ENCODE measurements at regions not wholly inside any gene's neighbourhood (a gene's known extent, or its start where the extent isn't known, plus 50 kb on each side); places are given as distances from the start of the nearest gene placed in this dataset.
A peak's percentile ranks its signal among the peaks of the same experiment; 100 is the strongest.

GRCh38 chr11:97854357-97854756, 1166.4 kb upstream of the CNTN5 start:
- H2AFZ ChIP-seq (ENCODE audit: low read depth, low read length): peak overlapping the region; percentile 21; the same call in 1 of the 2 replicates
- FAIRE-seq (no peak), ATAC-seq (no peak), DNase-seq (ENCODE audit: extremely low read depth in 1 of 4, low spot score in 3 of 4) (no peak)
- no peaks in the 10 kb centered on the region for H3K9me1 ChIP-seq (ENCODE audit: control insufficient read depth, insufficient read depth, low read length)
- in situ Hi-C loops (cut with MboI) (no loop called here), intact Hi-C loops (cut with micrococcal nuclease) (no loop called here)
- POLR2A ChIA-PET: no interaction called here
- CTCF ChIA-PET (ENCODE audit: low intra/inter-chr PET ratio): no interaction called here
- H3K36me3 ChIP-seq (ENCODE audit: control insufficient read depth, insufficient read depth, low read length): no peaks in the 10 kb centered on the region
- H3K4me2 ChIP-seq (ENCODE audit: insufficient read depth, low read length): no peak overlapping the region
- H3K79me2 ChIP-seq (ENCODE audit: control insufficient read depth, insufficient read depth, low read length): no peaks in the 10 kb centered on the region
- 32% methylated on average over 3 of the region's 3 CpGs for WGBS (ENCODE audit: insufficient coverage, low coverage, missing lambda C conversion rate)
- no TSS peak for BruUV-seq (replicated peaks)
- H3K4me1 ChIP-seq (replicated peaks in 1 of 2; ENCODE audit: control insufficient read depth in 2 of 2, insufficient read depth in 2 of 2, low read length in 2 of 2): no peaks in the 10 kb centered on the region; a peak in 1 of 5 replicates
- H3K27me3 ChIP-seq (ENCODE audit: control insufficient read depth in 2 of 2, insufficient read depth in 2 of 2, low read length in 2 of 2): no peaks in the 10 kb centered on the region
- H3K9me3 ChIP-seq (replicated peaks; ENCODE audit: control insufficient read depth, insufficient read depth, low read depth, low read length): no peaks in the 10 kb centered on the region
- no peak overlapping the region for H3K9ac ChIP-seq (ENCODE audit: insufficient read depth in 1 of 2, low read depth in 2 of 2, low read length in 2 of 2)
- no peaks in the 10 kb centered on the region for H4K20me1 ChIP-seq (replicated peaks; ENCODE audit: control insufficient read depth, insufficient read depth, low read length)
- H3K27ac ChIP-seq (ENCODE audit: extremely low read depth, low read depth, low read length): no peak overlapping the region
- H3K4me3 ChIP-seq: no peak overlapping the region
- TF ChIP-seq MAFK (IDR thresholded peaks at IDR 0.05; ENCODE audit: low read length) (peak; percentile 41; the same call in 1 of the 2 replicates), POLR3G (IDR thresholded peaks at IDR 0.05; ENCODE audit: extremely low read depth, insufficient read length, insufficient replicate concordance) (no peak), ZBTB7A (IDR thresholded peaks at IDR 0.05; ENCODE audit: borderline replicate concordance, control insufficient read depth, low read depth, low read length) (no peak), NONO (IDR thresholded peaks at IDR 0.05; ENCODE audit: low read depth in 2 of 2, low read length in 1 of 2) (no peak), MAFG (tag; conservative IDR thresholded peaks at IDR 0.05) (0 out of 2 replicates have a peak, but pooled peaks have one; percentile 7), FOXA3 (CRISPR knock-in tag; conservative IDR thresholded peaks at IDR 0.05 in 1 of 2, IDR thresholded peaks at IDR 0.05 in 1 of 2) (no peak), ZNF140 (CRISPR knock-in tag; IDR thresholded peaks at IDR 0.05) (no peak), C11orf30 (IDR thresholded peaks at IDR 0.05; ENCODE audit: low read depth) (peak; percentile 48; the same call in 1 of the 2 replicates), FOXJ2 (tag; IDR thresholded peaks at IDR 0.05) (no peak), MLX (CRISPR knock-in tag; conservative IDR thresholded peaks at IDR 0.05) (no peak), EP300 (IDR thresholded peaks at IDR 0.05; ENCODE audit: low read length) (no peak), MAFF (IDR thresholded peaks at IDR 0.05; ENCODE audit: low read length) (peak; percentile 50; the same call in 1 of the 2 replicates), XRCC3 (IDR thresholded peaks at IDR 0.05) (no peak), ZNF316 (IDR thresholded peaks at IDR 0.05) (peak; percentile 74), EZH2 (IDR thresholded peaks at IDR 0.05; ENCODE audit: borderline replicate concordance, low read depth, low read length) (no peak), ZNF239 (CRISPR knock-in tag; IDR thresholded peaks at IDR 0.05) (no peak)
- TF ChIP-seq, protein P1, sequence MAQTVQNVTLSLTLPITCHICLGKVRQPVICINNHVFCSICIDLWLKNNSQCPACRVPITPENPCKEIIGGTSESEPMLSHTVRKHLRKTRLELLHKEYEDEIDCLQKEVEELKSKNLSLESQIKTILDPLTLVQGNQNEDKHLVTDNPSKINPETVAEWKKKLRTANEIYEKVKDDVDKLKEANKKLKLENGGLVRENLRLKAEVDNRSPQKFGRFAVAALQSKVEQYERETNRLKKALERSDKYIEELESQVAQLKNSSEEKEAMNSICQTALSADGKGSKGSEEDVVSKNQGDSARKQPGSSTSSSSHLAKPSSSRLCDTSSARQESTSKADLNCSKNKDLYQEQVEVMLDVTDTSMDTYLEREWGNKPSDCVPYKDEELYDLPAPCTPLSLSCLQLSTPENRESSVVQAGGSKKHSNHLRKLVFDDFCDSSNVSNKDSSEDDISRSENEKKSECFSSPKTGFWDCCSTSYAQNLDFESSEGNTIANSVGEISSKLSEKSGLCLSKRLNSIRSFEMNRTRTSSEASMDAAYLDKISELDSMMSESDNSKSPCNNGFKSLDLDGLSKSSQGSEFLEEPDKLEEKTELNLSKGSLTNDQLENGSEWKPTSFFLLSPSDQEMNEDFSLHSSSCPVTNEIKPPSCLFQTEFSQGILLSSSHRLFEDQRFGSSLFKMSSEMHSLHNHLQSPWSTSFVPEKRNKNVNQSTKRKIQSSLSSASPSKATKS (CRISPR knock-in tag; IDR thresholded peaks at IDR 0.05): no peak
- TF ChIP-seq, protein P2, sequence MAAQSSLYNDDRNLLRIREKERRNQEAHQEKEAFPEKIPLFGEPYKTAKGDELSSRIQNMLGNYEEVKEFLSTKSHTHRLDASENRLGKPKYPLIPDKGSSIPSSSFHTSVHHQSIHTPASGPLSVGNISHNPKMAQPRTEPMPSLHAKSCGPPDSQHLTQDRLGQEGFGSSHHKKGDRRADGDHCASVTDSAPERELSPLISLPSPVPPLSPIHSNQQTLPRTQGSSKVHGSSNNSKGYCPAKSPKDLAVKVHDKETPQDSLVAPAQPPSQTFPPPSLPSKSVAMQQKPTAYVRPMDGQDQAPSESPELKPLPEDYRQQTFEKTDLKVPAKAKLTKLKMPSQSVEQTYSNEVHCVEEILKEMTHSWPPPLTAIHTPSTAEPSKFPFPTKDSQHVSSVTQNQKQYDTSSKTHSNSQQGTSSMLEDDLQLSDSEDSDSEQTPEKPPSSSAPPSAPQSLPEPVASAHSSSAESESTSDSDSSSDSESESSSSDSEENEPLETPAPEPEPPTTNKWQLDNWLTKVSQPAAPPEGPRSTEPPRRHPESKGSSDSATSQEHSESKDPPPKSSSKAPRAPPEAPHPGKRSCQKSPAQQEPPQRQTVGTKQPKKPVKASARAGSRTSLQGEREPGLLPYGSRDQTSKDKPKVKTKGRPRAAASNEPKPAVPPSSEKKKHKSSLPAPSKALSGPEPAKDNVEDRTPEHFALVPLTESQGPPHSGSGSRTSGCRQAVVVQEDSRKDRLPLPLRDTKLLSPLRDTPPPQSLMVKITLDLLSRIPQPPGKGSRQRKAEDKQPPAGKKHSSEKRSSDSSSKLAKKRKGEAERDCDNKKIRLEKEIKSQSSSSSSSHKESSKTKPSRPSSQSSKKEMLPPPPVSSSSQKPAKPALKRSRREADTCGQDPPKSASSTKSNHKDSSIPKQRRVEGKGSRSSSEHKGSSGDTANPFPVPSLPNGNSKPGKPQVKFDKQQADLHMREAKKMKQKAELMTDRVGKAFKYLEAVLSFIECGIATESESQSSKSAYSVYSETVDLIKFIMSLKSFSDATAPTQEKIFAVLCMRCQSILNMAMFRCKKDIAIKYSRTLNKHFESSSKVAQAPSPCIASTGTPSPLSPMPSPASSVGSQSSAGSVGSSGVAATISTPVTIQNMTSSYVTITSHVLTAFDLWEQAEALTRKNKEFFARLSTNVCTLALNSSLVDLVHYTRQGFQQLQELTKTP (IDR thresholded peaks at IDR 0.05; ENCODE audit: low read depth in 1 of 2, partially characterized antibody in 2 of 2): no peak

Measured in K562 (cell line).